GM18909 (cell line): ENCODE measurements at regions not wholly inside any gene's neighbourhood (a gene's known extent, or its start where the extent isn't known, plus 50 kb on each side); places are given as distances from the start of the nearest gene placed in this dataset.

Experiments
- ATAC-seq: cut with Tn5 transposase; IDR thresholded peaks from one replicate; pipeline ENCODE4 v1.9.1; 2021; ENCODE audit warnings: mild to moderate bottlenecking; ENCODE audit not compliant: unreplicated experiment, poor library complexity

GRCh38 chr17:79408251-79408650 is 202.6 kb downstream of the RBFOX3 start:
- ATAC-seq = no peak

GRCh38 chr17:79407385-79407784 is 203.5 kb downstream of the RBFOX3 start:
- no peak for ATAC-seq

GRCh38 chr17:79406316-79406715 is 204.5 kb downstream of the RBFOX3 start:
- ATAC-seq = no peak

- no peak for ATAC-seq
These were observed 205.0 kb downstream of the RBFOX3 start for GRCh38 chr17:79405823-79406222.

- ATAC-seq = no peak
These were observed 206.5 kb downstream of the RBFOX3 start for GRCh38 chr17:79404136-79404911.

- ATAC-seq = no peak
These were observed 208.9 kb downstream of the RBFOX3 start for GRCh38 chr17:79401704-79402674.

GRCh38 chr17:79400989-79401703 is 209.7 kb downstream of the RBFOX3 start:
- ATAC-seq = peak; percentile 64

- ATAC-seq = no peak
These were observed 211.2 kb downstream of the RBFOX3 start for GRCh38 chr17:79399610-79400144.

GRCh38 chr17:79398441-79398840 is 212.4 kb downstream of the RBFOX3 start:
- no peak for ATAC-seq

- no peak for ATAC-seq
These were observed 214.2 kb downstream of the RBFOX3 start for GRCh38 chr17:79396696-79397095.

- ATAC-seq = no peak
These were observed 215.3 kb downstream of the RBFOX3 start for GRCh38 chr17:79395545-79395944.

GRCh38 chr17:79395066-79395465 is 215.8 kb downstream of the RBFOX3 start:
- ATAC-seq = no peak

- ATAC-seq = no peak
These were observed 217.3 kb downstream of the RBFOX3 start for GRCh38 chr17:79393358-79394052.

GRCh38 chr17:79392598-79392997 is 218.3 kb downstream of the RBFOX3 start:
- no peak for ATAC-seq

GRCh38 chr17:79391376-79392233 is 219.2 kb downstream of the RBFOX3 start:
- ATAC-seq = no peak

- ATAC-seq = no peak
These were observed 221.0 kb downstream of the RBFOX3 start for GRCh38 chr17:79389896-79390295.

GRCh38 chr17:79388556-79389295 is 222.1 kb downstream of the RBFOX3 start:
- no peak for ATAC-seq

- no peak for ATAC-seq
These were observed 223.1 kb downstream of the RBFOX3 start for GRCh38 chr17:79387783-79388182.
